A549 (cell line): ENCODE measurements at regions not wholly inside any gene's neighbourhood (a gene's known extent, or its start where the extent isn't known, plus 50 kb on each side); places are given as distances from the start of the nearest gene placed in this dataset.

ENCODE experiments used
- ATAC-seq, 2 experiments: fragments of 200-7000 bp in 1 of 2; fragments of >200 bp in 1 of 2; cut with Nextera tagmentation in 1 of 2; cut with Tn5 transposase in 1 of 2; 3 replicates each; pipeline versions ENCODE4 v1.8.0 to v1.9.1; 2018 to 2020; ENCODE audit warnings: mild to moderate bottlenecking in 1 of 2, moderate library complexity in 1 of 2
- CTCF ChIA-PET: fragments of 300-600 bp; sonication (Branson Sonifier 250); formaldehyde crosslinking; extraction: SDS; loops from one replicate; lab custom pipeline; 2021; ENCODE audit warnings: antibody characterized with exemption, inconsistent platforms; lab: Yijun Ruan, JAX
- POLR2A ChIA-PET: fragments of 350-600 bp; formaldehyde crosslinking; extraction: SDS; loops from one replicate; lab custom pipeline; 2021; ENCODE audit warnings: antibody characterized with exemption, inconsistent platforms; lab: Yijun Ruan, JAX
- DNase-seq, 2 experiments: peaks; one replicate each; pipeline versions ENCODE4 v3.0.0 to v3.0.0-alpha.2; 2011 to 2016; ENCODE audit warnings: low read depth in 1 of 2, low spot score in 1 of 2
- FAIRE-seq: peaks from 2 replicates; lab custom pipeline; 2011; peaks lifted over from hg19 to GRCh38; lab: Jason Lieb, UNC
- H3K27ac ChIP-seq, 2 experiments: fragments of >200 bp; sonication (Bioruptor Twin); formaldehyde crosslinking; 3 replicates each; pipeline ENCODE4 v1.5.1; 2016 to 2017
- H3K4me1 ChIP-seq: fragments of >200 bp; sonication (Bioruptor Twin); formaldehyde crosslinking; 3 replicates; pipeline ENCODE4 v1.6.1; 2016
- H3K4me2 ChIP-seq: fragments of >200 bp; sonication (Bioruptor Twin); formaldehyde crosslinking; 3 replicates; pipeline ENCODE4 v1.6.1; 2016
- H3K4me3 ChIP-seq: fragments of >200 bp; sonication (Bioruptor Twin); formaldehyde crosslinking; 3 replicates; pipeline ENCODE4 v1.5.1; 2016
- H3K9me3 ChIP-seq: fragments of >200 bp; sonication (Bioruptor Twin); formaldehyde crosslinking; 3 replicates; pipeline ENCODE4 v1.6.1; 2016
- BHLHE40 ChIP-seq: IDR thresholded peaks from 2 replicates; pipeline ENCODE4 v1.6.1; 2012; ENCODE audit warnings: low read depth, low read length, inconsistent platforms
- CBX8 ChIP-seq: fragments of 200-600 bp; sonication (generic); IDR thresholded peaks from 2 replicates; pipeline ENCODE4 v1.6.1; 2016
- CHD4 ChIP-seq: fragments of 200-600 bp; sonication (generic); IDR thresholded peaks from 2 replicates; pipeline ENCODE4 v1.6.1; 2016; ENCODE audit warnings: antibody characterized with exemption, mild to moderate bottlenecking, borderline replicate concordance
- E2F6 ChIP-seq: IDR thresholded peaks from 2 replicates; pipeline ENCODE4 v1.6.1; 2012; ENCODE audit warnings: low read depth, borderline replicate concordance
- EP300 ChIP-seq, 2 experiments: fragments of >200 bp; sonication (Bioruptor Twin); formaldehyde crosslinking; IDR thresholded peaks; 2 replicates in 1 of 2; 3 replicates in 1 of 2; pipeline ENCODE4 v1.6.1; 2016 to 2017
- FOSB ChIP-seq: fragments of 250-450 bp; sonication (Bioruptor Pico); IDR thresholded peaks from 2 replicates; pipeline ENCODE4 v1.5.0; 2020; ENCODE audit warnings: mild to moderate bottlenecking, moderate library complexity
- HDAC2 ChIP-seq: fragments of 200-600 bp; sonication (generic); IDR thresholded peaks from 2 replicates; pipeline ENCODE4 v1.6.1; 2016
- HES2 ChIP-seq: fragments of >200 bp; sonication (Bioruptor Twin); formaldehyde crosslinking; IDR thresholded peaks from 2 replicates; pipeline ENCODE4 v1.6.1; 2016
- HMGXB4 ChIP-seq: fragments of 250-450 bp; sonication (Bioruptor Pico); IDR thresholded peaks from 2 replicates; pipeline ENCODE4 v1.5.0; 2021; ENCODE audit warnings: mild to moderate bottlenecking, moderate library complexity, borderline replicate concordance
- HOXA7 ChIP-seq: fragments of 250-450 bp; sonication (Bioruptor Pico); IDR thresholded peaks from 2 replicates; pipeline ENCODE4 v1.5.0; 2020; ENCODE audit warnings: mild to moderate bottlenecking, moderate library complexity
- MAX ChIP-seq: IDR thresholded peaks from 2 replicates; pipeline ENCODE4 v1.6.1; 2012
- MYC ChIP-seq: IDR thresholded peaks from 2 replicates; pipeline ENCODE4 v1.6.1; 2012; ENCODE audit warnings: mild to moderate bottlenecking, inconsistent platforms, low read length, improper control_type of control experiment, borderline replicate concordance
- PBX3 ChIP-seq: IDR thresholded peaks from 2 replicates; pipeline ENCODE4 v1.6.1; 2012
- POLR2A ChIP-seq: IDR thresholded peaks from 2 replicates; pipeline ENCODE4 v1.6.1; 2012; ENCODE audit warnings: mild to moderate bottlenecking, low read length
- RAD21 ChIP-seq, 2 experiments: fragments of >200 bp in 1 of 2; sonication (Bioruptor Twin) in 1 of 2; formaldehyde crosslinking in 1 of 2; IDR thresholded peaks in 1 of 2; conservative IDR thresholded peaks in 1 of 2; 2 replicates in 1 of 2; 3 replicates in 1 of 2; pipeline ENCODE4 v1.6.1; 2012 to 2018; ENCODE audit warnings: inconsistent platforms in 1 of 2
- SMC3 ChIP-seq: fragments of >200 bp; sonication (Bioruptor Twin); formaldehyde crosslinking; IDR thresholded peaks from 3 replicates; pipeline ENCODE4 v1.6.1; 2018; ENCODE audit warnings: inconsistent platforms
- SREBF2 ChIP-seq: fragments of 450-650 bp; IDR thresholded peaks from 2 replicates; pipeline ENCODE4 v1.6.1; 2014; ENCODE audit warnings: mild to moderate bottlenecking, moderate library complexity
- TFCP2L1 ChIP-seq: fragments of 250-450 bp; sonication (Bioruptor Pico); IDR thresholded peaks from 2 replicates; pipeline ENCODE4 v1.5.0; 2021; ENCODE audit warnings: mild to moderate bottlenecking
- TP53 ChIP-seq: fragments of 250-450 bp; sonication (Bioruptor Pico); IDR thresholded peaks from 2 replicates; pipeline ENCODE4 v1.5.0; 2021; ENCODE audit warnings: mild to moderate bottlenecking, moderate library complexity
- ZFP36 ChIP-seq: fragments of 450-650 bp; IDR thresholded peaks from 2 replicates; pipeline ENCODE4 v1.6.1; 2014; ENCODE audit warnings: borderline replicate concordance; ENCODE audit not compliant: partially characterized antibody
- ZNF302 ChIP-seq: fragments of 250-450 bp; sonication (Bioruptor Pico); IDR thresholded peaks from 2 replicates; pipeline ENCODE4 v1.9.0; 2021; ENCODE audit warnings: inconsistent platforms, mild to moderate bottlenecking, moderate library complexity
- ZSCAN20 ChIP-seq: fragments of 250-450 bp; sonication (Bioruptor Pico); IDR thresholded peaks from 2 replicates; pipeline ENCODE4 v1.8.0; 2022; ENCODE audit warnings: mild to moderate bottlenecking, moderate library complexity
- WGBS: methylation state at CpG from one replicate; pipeline ENCODE4 v1.1.6; 2017; ENCODE audit errors: missing lambda C conversion rate; 5-methylcytosine and 5-hydroxymethylcytosine counted together

GRCh38 chr11:19559746-19560145 is 152.9 kb upstream of the NAV2 start:
- Histone ChIP-seq H3K4me1 (0 out of 3 replicates have a peak, but pooled peaks cover 4% of the 10 kb centered on the region), H3K9me3 (no peaks in the 10 kb centered on the region), H3K4me3 (no peak overlapping the region), H3K4me2 (no peak overlapping the region), H3K27ac (no peak overlapping the region)
- CTCF ChIA-PET: interaction anchor here (0.7 to 18.0 kb wide), 21 partner anchors 9 to 573 kb away, joined by 3 to 296 read pairs (median 4); no protein-coding TSS in a partner anchor
- ATAC-seq (no peak), FAIRE-seq (no peak), DNase-seq (no peak)
- TF ChIP-seq FOSB (CRISPR knock-in tag) (no peak), CHD4 (no peak), ZNF302 (CRISPR knock-in tag) (no peak), BHLHE40 (no peak), POLR2A (no peak), HOXA7 (CRISPR knock-in tag) (no peak), CBX8 (no peak), MYC (no peak), EP300 (IDR thresholded peaks at IDR 0.05) (no peak), PBX3 (no peak), ZFP36 (no peak), HDAC2 (no peak), MAX (no peak)
- POLR2A ChIA-PET: no interaction called here
- WGBS: 55% methylated on average over 6 of the region's 6 CpGs

GRCh38 chr11:19558189-19558986 is 154.2 kb upstream of the NAV2 start:
- TF ChIP-seq SREBF2 (no peak), SMC3 (no peak), RAD21 (conservative IDR thresholded peaks at IDR 0.05 in 1 of 2, IDR thresholded peaks at IDR 0.05 in 1 of 2) (no peak), TP53 (CRISPR knock-in tag) (no peak), TFCP2L1 (CRISPR knock-in tag) (no peak), HES2 (no peak), ZSCAN20 (CRISPR knock-in tag) (no peak), E2F6 (no peak), CBX8 (no peak), HMGXB4 (CRISPR knock-in tag) (no peak)
- 86% methylated on average over 12 of the region's 12 CpGs for WGBS
- ChIA-PET POLR2A (no interaction called here), CTCF (interaction anchor here (0.7 to 18.0 kb wide), 27 partner anchors 8 to 574 kb away, joined by 3 to 296 read pairs (median 4); no protein-coding TSS in a partner anchor)
- Histone ChIP-seq H3K4me1 (no peaks in the 10 kb centered on the region), H3K9me3 (no peaks in the 10 kb centered on the region), H3K4me3 (no peak overlapping the region), H3K27ac (no peak overlapping the region), H3K4me2 (no peak overlapping the region)
- DNase-seq (no peak), FAIRE-seq (no peak), ATAC-seq (no peak)
